Kidney (tissue), 13 donors: ENCODE measurements at regions not wholly inside any gene's neighbourhood (a gene's known extent, or its start where the extent isn't known, plus 50 kb on each side); places are given as distances from the start of the nearest gene placed in this dataset.
A peak's percentile ranks its signal among the peaks of the same experiment; 100 is the strongest.

Source experiments
- DNase-seq, 5 donors: peaks; one replicate each; pipeline ENCODE4 v3.0.0-alpha.2; 2013 to 2020
- FAIRE-seq: peaks from 2 replicates; lab custom pipeline; 2012; peaks lifted over from hg19 to GRCh38; lab: Jason Lieb, UNC
- H3K27ac ChIP-seq, 2 donors: one replicate each; pipeline ENCODE4 v1.7.0; 2013; ENCODE audit warnings: low read depth in 2 of 2, low read length in 2 of 2, inconsistent platforms in 1 of 2
- H3K27me3 ChIP-seq: one replicate; pipeline ENCODE4 v1.7.1; 2013; ENCODE audit warnings: low read length, inconsistent platforms; ENCODE audit not compliant: control insufficient read depth, insufficient read depth
- H3K36me3 ChIP-seq, 3 donors: one replicate each; pipeline versions ENCODE4 v1.7.0 to v1.7.1; 2013; ENCODE audit warnings: low read length in 3 of 3, control low read depth in 1 of 3, inconsistent platforms in 1 of 3; ENCODE audit not compliant: insufficient read depth in 3 of 3, control insufficient read depth in 2 of 3
- H3K4me1 ChIP-seq, 3 donors: one replicate each; pipeline versions ENCODE4 v1.7.0 to v1.7.1; 2013; ENCODE audit warnings: low read length in 3 of 3, inconsistent platforms in 1 of 3, low read depth in 1 of 3; ENCODE audit not compliant: control insufficient read depth in 2 of 3, insufficient read depth in 2 of 3
- H3K4me3 ChIP-seq, 3 donors: one replicate each; pipeline versions ENCODE4 v1.7.0 to v1.8.1; 2013; ENCODE audit warnings: low read length in 3 of 3, control low read depth in 1 of 3, inconsistent platforms in 1 of 3
- H3K9ac ChIP-seq, 3 donors: one replicate each; pipeline versions ENCODE4 v1.7.0 to v1.7.1; 2013; ENCODE audit warnings: low read length in 3 of 3, control low read depth in 1 of 3, inconsistent platforms in 1 of 3
- H3K9me3 ChIP-seq, 3 donors: one replicate each; pipeline versions ENCODE4 v1.7.0 to v1.7.1; 2013; ENCODE audit warnings: low read length in 3 of 3, control low read depth in 1 of 3, inconsistent platforms in 1 of 3; ENCODE audit not compliant: control insufficient read depth in 2 of 3, insufficient read depth in 1 of 3
- intact Hi-C: fragments of 100-400 bp; cut with DNase I; formaldehyde crosslinking; loops from one replicate; pipeline ENCODE4 v1.11.1; 2022
- TF ChIP-seq, protein P1 (sequence below): IDR thresholded peaks from 3 replicates; pipeline ENCODE4 v1.5.1; 2012; ENCODE audit warnings: mild to moderate bottlenecking, moderate library complexity, borderline replicate concordance; ENCODE audit not compliant: insufficient read depth; ENCODE audit errors: extremely low read depth
- donor health status: control.
- donor health status: control.
- donor health status: control.
- donor health status: control.
- donor health status: control.
- donor health status: DM: yes; HTN: yes; CAD: no.
- donor health status: Normal renal cell carcinoma (clear cell type).

DNA sequence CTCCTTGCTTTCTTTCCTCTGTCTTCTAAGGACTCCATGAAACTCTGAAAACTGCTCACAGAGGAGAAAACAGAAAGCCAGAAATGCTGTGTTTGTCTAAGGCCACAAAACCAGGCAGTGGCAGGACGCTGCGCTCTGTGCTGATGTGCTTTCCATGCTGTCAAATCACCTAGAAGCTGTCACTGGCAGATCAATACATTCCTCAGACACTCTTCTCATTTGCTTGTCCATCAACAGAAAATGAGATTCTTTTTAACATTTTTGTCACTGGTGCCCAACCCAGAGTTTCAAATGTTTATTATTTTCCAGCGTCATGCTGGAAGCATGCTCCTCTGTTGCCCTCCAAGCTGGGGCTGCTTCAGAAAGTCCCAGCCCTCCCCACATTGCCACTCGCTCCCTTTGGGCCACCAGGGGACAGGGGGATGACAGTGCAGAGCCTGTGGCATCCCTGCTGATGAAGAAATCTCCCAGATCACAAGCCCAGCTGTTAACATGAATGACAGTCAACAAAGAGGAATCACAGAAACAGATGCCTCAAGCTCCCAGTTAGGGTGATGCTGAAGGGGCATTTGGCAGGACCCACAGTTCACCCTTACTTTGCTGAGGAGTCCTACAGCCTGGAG is 117.5 kb upstream of the MEIS1 start:
- TF ChIP-seq, protein P1, sequence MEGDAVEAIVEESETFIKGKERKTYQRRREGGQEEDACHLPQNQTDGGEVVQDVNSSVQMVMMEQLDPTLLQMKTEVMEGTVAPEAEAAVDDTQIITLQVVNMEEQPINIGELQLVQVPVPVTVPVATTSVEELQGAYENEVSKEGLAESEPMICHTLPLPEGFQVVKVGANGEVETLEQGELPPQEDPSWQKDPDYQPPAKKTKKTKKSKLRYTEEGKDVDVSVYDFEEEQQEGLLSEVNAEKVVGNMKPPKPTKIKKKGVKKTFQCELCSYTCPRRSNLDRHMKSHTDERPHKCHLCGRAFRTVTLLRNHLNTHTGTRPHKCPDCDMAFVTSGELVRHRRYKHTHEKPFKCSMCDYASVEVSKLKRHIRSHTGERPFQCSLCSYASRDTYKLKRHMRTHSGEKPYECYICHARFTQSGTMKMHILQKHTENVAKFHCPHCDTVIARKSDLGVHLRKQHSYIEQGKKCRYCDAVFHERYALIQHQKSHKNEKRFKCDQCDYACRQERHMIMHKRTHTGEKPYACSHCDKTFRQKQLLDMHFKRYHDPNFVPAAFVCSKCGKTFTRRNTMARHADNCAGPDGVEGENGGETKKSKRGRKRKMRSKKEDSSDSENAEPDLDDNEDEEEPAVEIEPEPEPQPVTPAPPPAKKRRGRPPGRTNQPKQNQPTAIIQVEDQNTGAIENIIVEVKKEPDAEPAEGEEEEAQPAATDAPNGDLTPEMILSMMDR: no peak
- H3K9ac ChIP-seq: no peak overlapping the region
- no peaks in the 10 kb centered on the region for H3K36me3 ChIP-seq
- DNase-seq (no peak), FAIRE-seq (no peak)
- intact Hi-C loops: no loop called here
- H3K27ac ChIP-seq: no peak overlapping the region
- no peaks in the 10 kb centered on the region for H3K27me3 ChIP-seq
- H3K9me3 ChIP-seq: peaks cover 0 to 5% (median 0%) of the 10 kb centered on the region in 3 donors
- H3K4me1 ChIP-seq: no peaks in the 10 kb centered on the region
- H3K4me3 ChIP-seq: no peak overlapping the region

DNA sequence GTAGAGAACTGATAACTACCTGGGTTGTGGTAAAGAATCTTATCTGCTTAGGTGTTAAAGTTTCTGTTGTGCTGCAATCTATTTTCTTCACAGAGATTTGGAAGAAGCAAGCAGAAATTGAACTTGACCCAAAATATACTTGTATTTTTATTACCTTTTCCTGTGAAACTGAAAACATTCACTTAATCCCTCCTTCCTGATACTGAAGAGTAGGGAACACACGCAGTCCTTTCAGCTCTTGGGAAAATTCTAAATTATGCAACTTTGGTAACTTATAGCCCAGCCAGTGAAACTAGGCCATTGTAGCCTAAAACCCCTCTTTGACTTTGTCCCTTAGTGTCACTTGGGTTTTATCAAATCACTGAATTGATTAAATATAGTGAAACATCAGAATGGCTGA is 128.4 kb upstream of the MEIS1 start:
- TF ChIP-seq, protein P1: no peak
- FAIRE-seq: no peak
- peak overlapping the region in 1 of 2 donors; percentile 0 for H3K27ac ChIP-seq
- H3K27me3 ChIP-seq: no peaks in the 10 kb centered on the region
- no peaks in the 10 kb centered on the region for H3K4me1 ChIP-seq
- no peak overlapping the region for H3K9ac ChIP-seq
- H3K4me3 ChIP-seq: no peak overlapping the region
- H3K36me3 ChIP-seq: no peaks in the 10 kb centered on the region
- intact Hi-C loops: no loop called here
- no peak for DNase-seq
- H3K9me3 ChIP-seq: no peaks in the 10 kb centered on the region

DNA sequence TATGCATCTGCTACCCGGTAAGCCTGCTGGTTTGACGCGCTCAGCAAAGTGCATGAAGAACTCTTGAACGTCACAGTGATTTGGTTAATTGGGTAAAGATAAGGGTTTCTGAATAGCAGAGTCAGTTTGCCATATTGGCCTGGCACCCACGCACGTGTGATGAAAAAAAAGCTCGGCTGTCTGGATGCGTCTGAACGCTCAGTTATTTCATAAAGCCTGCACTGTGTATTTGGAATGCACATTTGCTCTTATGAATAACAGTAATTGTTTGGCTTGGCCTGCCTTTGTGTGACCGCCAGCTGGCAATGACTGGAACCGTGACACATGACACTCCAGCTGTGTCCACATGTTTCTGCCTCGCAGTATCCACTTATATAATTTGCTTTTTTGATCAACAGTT is 129.2 kb upstream of the MEIS1 start:
- intact Hi-C loops: no loop called here
- H3K4me1 ChIP-seq: no peaks in the 10 kb centered on the region
- no peaks in the 10 kb centered on the region for H3K27me3 ChIP-seq
- no peaks in the 10 kb centered on the region for H3K36me3 ChIP-seq
- TF ChIP-seq, protein P1: no peak
- peak overlapping the region in 1 of 2 donors; percentile 19 for H3K27ac ChIP-seq
- FAIRE-seq (no peak), DNase-seq (peak; percentile 66 to 92 (median 81))
- no peak overlapping the region for H3K9ac ChIP-seq
- no peak overlapping the region for H3K4me3 ChIP-seq
- H3K9me3 ChIP-seq: no peaks in the 10 kb centered on the region

DNA sequence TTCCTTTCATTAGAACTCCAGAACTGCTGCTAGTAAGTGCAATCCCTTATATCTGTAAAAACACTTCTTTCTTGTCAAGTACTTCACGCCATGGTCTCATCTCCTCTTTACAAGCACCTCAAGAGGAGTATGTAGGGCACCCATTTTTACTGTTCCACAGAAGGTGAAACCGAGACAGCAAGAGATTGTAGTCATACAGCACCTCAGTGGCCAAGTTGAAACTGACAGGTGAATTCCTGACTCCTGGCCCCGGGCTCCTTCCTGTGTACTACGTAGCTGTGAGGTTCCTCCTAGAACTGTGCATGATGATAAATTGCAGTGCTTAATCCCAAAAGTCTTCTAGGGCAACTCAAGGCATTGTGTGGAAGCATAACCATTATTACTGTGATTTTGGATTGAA is 131.5 kb upstream of the MEIS1 start:
- TF ChIP-seq, protein P1: no peak
- no peak overlapping the region for H3K4me3 ChIP-seq
- H3K27ac ChIP-seq: no peak overlapping the region
- intact Hi-C loops: no loop called here
- H3K36me3 ChIP-seq: no peaks in the 10 kb centered on the region
- H3K9me3 ChIP-seq: no peaks in the 10 kb centered on the region
- H3K4me1 ChIP-seq: no peaks in the 10 kb centered on the region
- DNase-seq (no peak), FAIRE-seq (no peak)
- no peak overlapping the region for H3K9ac ChIP-seq
- H3K27me3 ChIP-seq: no peaks in the 10 kb centered on the region
